SK-N-SH treated with all-trans-retinoic acid at 6 μM for 48 hours (cell line): ENCODE measurements at regions not wholly inside any gene's neighbourhood (a gene's known extent, or its start where the extent isn't known, plus 50 kb on each side); places are given as distances from the start of the nearest gene placed in this dataset.

Experiments
- ARNTL ChIP-seq: fragments of 450-650 bp; formaldehyde crosslinking; IDR thresholded peaks from 2 replicates; pipeline ENCODE4 v1.5.0; 2020; ENCODE audit warnings: low read depth, mild to moderate bottlenecking, moderate library complexity, borderline replicate concordance
- ISL1 ChIP-seq: fragments of 250-450 bp; sonication (Bioruptor Pico); IDR thresholded peaks from 2 replicates; pipeline ENCODE4 v2.1.2; 2022; ENCODE audit warnings: mild to moderate bottlenecking, moderate library complexity
- TCF4 ChIP-seq: fragments of 250-450 bp; sonication (Bioruptor Pico); IDR thresholded peaks from 2 replicates; pipeline ENCODE4 v1.8.0; 2021; ENCODE audit warnings: mild to moderate bottlenecking, moderate library complexity, borderline replicate concordance
- TF ChIP-seq, protein P1 (sequence below): fragments of 250-450 bp; sonication (Bioruptor Pico); IDR thresholded peaks from 2 replicates; pipeline ENCODE4 v1.8.0; 2021; ENCODE audit warnings: low read depth, mild to moderate bottlenecking, moderate library complexity, borderline replicate concordance
- TF ChIP-seq, protein P2 (sequence below): fragments of 250-450 bp; sonication (Bioruptor Pico); IDR thresholded peaks from 2 replicates; pipeline ENCODE4 v1.5.1; 2020; ENCODE audit warnings: low read depth, mild to moderate bottlenecking, moderate library complexity

DNA sequence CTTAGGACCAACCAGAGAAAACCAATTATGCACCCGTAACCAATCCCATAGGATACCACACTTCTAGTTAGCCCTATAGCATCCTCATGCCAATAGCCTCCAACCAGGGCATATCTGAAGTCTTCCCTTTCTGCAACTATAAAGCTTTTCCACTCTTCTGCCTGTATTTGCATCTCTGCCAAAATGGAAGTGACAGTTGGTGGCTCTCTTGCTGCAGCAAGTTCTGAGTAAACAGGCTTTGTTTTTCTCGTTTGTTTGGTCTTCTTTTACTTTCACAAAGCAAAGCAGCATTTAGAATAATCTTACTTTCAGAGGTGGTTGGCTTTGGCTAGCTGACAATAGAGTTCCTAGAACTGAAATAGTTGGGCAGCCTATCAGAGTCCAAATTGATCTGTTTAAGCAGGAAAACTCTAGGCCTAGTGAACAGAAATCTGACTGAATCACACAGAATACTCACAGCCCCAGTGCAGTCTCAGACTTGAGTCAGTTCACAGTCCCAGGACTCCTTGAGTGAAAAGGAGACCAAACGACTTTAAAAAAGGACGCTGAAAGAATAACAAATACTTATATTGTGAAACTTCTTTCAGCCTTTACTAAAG is 1029.7 kb upstream of the LRFN5 start:
- no peak for TF ChIP-seq ARNTL (CRISPR knock-in tag)
- no peak for TF ChIP-seq ISL1 (CRISPR knock-in tag)
- TF ChIP-seq, protein P1, sequence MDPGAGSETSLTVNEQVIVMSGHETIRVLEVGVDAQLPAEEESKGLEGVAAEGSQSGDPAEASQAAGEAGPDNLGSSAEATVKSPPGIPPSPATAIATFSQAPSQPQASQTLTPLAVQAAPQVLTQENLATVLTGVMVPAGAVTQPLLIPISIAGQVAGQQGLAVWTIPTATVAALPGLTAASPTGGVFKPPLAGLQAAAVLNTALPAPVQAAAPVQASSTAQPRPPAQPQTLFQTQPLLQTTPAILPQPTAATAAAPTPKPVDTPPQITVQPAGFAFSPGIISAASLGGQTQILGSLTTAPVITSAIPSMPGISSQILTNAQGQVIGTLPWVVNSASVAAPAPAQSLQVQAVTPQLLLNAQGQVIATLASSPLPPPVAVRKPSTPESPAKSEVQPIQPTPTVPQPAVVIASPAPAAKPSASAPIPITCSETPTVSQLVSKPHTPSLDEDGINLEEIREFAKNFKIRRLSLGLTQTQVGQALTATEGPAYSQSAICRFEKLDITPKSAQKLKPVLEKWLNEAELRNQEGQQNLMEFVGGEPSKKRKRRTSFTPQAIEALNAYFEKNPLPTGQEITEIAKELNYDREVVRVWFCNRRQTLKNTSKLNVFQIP (CRISPR knock-in tag) = no peak
- TF ChIP-seq, protein P2, sequence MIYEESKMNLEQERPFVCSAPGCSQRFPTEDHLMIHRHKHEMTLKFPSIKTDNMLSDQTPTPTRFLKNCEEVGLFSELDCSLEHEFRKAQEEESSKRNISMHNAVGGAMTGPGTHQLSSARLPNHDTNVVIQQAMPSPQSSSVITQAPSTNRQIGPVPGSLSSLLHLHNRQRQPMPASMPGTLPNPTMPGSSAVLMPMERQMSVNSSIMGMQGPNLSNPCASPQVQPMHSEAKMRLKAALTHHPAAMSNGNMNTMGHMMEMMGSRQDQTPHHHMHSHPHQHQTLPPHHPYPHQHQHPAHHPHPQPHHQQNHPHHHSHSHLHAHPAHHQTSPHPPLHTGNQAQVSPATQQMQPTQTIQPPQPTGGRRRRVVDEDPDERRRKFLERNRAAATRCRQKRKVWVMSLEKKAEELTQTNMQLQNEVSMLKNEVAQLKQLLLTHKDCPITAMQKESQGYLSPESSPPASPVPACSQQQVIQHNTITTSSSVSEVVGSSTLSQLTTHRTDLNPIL (CRISPR knock-in tag) = no peak
- TF ChIP-seq TCF4 (CRISPR knock-in tag) = no peak
